ENCODE measurements at regions not wholly inside any gene's neighbourhood (a gene's known extent, or its start where the extent isn't known, plus 50 kb on each side); places are given as distances from the start of the nearest gene placed in this dataset.

DNA sequence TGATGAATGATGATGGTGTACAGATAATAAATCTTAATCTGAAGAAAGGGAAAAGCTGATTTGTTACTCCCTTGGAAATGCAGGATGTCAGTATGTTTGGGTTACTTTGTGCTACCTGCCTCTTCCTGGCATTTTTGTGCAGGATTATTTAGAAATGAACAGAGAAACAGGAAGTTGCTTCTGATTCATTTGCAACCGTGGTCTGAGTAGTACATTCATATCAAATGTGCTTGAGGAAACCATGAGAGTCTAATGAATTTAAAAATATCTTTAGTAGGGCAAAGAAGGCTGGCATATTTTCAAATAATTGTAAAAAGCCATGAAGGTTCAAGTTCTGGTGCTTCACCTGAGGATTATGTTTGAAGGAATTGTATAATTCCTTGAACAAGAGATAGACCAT is 391.6 kb downstream of the TMEM161B start:
- DNase-seq = no peak
- TF ChIP-seq, protein P1, sequence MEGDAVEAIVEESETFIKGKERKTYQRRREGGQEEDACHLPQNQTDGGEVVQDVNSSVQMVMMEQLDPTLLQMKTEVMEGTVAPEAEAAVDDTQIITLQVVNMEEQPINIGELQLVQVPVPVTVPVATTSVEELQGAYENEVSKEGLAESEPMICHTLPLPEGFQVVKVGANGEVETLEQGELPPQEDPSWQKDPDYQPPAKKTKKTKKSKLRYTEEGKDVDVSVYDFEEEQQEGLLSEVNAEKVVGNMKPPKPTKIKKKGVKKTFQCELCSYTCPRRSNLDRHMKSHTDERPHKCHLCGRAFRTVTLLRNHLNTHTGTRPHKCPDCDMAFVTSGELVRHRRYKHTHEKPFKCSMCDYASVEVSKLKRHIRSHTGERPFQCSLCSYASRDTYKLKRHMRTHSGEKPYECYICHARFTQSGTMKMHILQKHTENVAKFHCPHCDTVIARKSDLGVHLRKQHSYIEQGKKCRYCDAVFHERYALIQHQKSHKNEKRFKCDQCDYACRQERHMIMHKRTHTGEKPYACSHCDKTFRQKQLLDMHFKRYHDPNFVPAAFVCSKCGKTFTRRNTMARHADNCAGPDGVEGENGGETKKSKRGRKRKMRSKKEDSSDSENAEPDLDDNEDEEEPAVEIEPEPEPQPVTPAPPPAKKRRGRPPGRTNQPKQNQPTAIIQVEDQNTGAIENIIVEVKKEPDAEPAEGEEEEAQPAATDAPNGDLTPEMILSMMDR (IDR thresholded peaks at IDR 0.05) = no peak
- no peak for TF ChIP-seq EZH2 (IDR thresholded peaks at IDR 0.05; ENCODE audit: borderline replicate concordance, insufficient read depth, low read depth, low read length, poor library complexity, severe bottlenecking)
- ATAC-seq (ENCODE audit: low read depth) = no peak
- peaks cover 11% of the 10 kb centered on the region for H3K9me3 Mint-ChIP-seq (ENCODE audit: insufficient read depth)
- POLR2A ChIA-PET = no interaction called here
- no peak overlapping the region for H3K4me3 Mint-ChIP-seq
- no peaks in the 10 kb centered on the region for H3K4me1 Mint-ChIP-seq
- Histone ChIP-seq H3K4me2 (replicated peaks; ENCODE audit: low read depth, low read length, poor library complexity, severe bottlenecking) (no peak overlapping the region), H3K9ac (ENCODE audit: low read length) (no peak overlapping the region), H2AFZ (ENCODE audit: insufficient read depth, low read depth, low read length, poor library complexity, severe bottlenecking) (no peak overlapping the region), H3K27ac (ENCODE audit: low read length in 2 of 2) (no peak overlapping the region), H3K4me3 (ENCODE audit: control extremely low read depth in 1 of 5, extremely low read depth in 1 of 5, insufficient read depth in 1 of 5, low read depth in 2 of 5, low read length in 4 of 5) (no peak overlapping the region), H3K27me3 (replicated peaks in 1 of 4; ENCODE audit: control extremely low read depth in 1 of 4, control insufficient read depth in 3 of 4, insufficient read depth in 4 of 4, low read length in 3 of 4) (no peaks in the 10 kb centered on the region), H3K36me3 (replicated peaks in 1 of 2; ENCODE audit: control extremely low read depth in 1 of 2, control insufficient read depth in 1 of 2, extremely low read depth in 1 of 2, insufficient read depth in 2 of 2, low read length in 1 of 2) (no peaks in the 10 kb centered on the region), H3K79me2 (ENCODE audit: control insufficient read depth, insufficient read depth, low read length) (no peaks in the 10 kb centered on the region), H3K4me1 (ENCODE audit: control insufficient read depth in 2 of 2, insufficient read depth in 2 of 2, low read length in 2 of 2) (no peaks in the 10 kb centered on the region), H4K20me1 (ENCODE audit: control insufficient read depth, insufficient read depth, low read length, poor library complexity, severe bottlenecking) (no peaks in the 10 kb centered on the region), H3K9me3 (ENCODE audit: control extremely low read depth in 1 of 3, control insufficient read depth in 2 of 3, insufficient read depth in 1 of 3, low read length in 2 of 3) (peaks cover 0 to 2% (median 0%) of the 10 kb centered on the region in 3 donors)
- CTCF ChIA-PET = no interaction called here
- H3K27ac Mint-ChIP-seq = no peak overlapping the region
- 33% methylated on average over 1 of the region's 1 CpG for WGBS (ENCODE audit: insufficient coverage)
- intact Hi-C loops (cut with micrococcal nuclease) = no loop called here
- H3K27me3 Mint-ChIP-seq = no peaks in the 10 kb centered on the region

DNA sequence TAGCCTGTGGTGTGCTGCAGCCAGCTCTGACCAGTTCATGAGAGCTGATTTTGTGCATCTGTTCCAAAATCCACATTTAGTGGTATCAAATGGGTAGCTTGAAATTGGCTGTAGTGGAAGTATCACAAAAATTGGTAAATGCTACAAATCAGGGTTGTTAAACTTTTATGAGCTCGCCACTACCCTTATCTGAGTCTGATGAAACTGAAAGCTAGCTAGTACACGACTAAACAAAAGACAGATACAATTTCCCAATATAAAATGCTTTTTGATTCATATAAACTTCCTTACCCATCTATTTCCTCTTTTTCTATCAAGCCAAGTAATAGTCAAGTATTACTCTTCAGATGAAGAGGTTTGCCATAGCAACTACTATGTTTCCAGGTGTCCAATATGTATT is 392.0 kb downstream of the TMEM161B start:
- Mint-ChIP-seq H3K4me1 (no peaks in the 10 kb centered on the region), H3K4me3 (no peak overlapping the region), H3K27ac (no peak overlapping the region), H3K9me3 (ENCODE audit: insufficient read depth) (peaks cover 11% of the 10 kb centered on the region), H3K27me3 (no peaks in the 10 kb centered on the region)
- Histone ChIP-seq H2AFZ (ENCODE audit: insufficient read depth, low read depth, low read length, poor library complexity, severe bottlenecking) (no peak overlapping the region), H3K27me3 (replicated peaks in 1 of 4; ENCODE audit: control extremely low read depth in 1 of 4, control insufficient read depth in 3 of 4, insufficient read depth in 4 of 4, low read length in 3 of 4) (no peaks in the 10 kb centered on the region), H3K27ac (ENCODE audit: low read length in 2 of 2) (no peak overlapping the region), H3K79me2 (ENCODE audit: control insufficient read depth, insufficient read depth, low read length) (no peaks in the 10 kb centered on the region), H3K4me1 (ENCODE audit: control insufficient read depth in 2 of 2, insufficient read depth in 2 of 2, low read length in 2 of 2) (no peaks in the 10 kb centered on the region), H3K9ac (ENCODE audit: low read length) (no peak overlapping the region), H3K36me3 (replicated peaks in 1 of 2; ENCODE audit: control extremely low read depth in 1 of 2, control insufficient read depth in 1 of 2, extremely low read depth in 1 of 2, insufficient read depth in 2 of 2, low read length in 1 of 2) (no peaks in the 10 kb centered on the region), H3K4me2 (replicated peaks; ENCODE audit: low read depth, low read length, poor library complexity, severe bottlenecking) (no peak overlapping the region), H3K4me3 (ENCODE audit: control extremely low read depth in 1 of 5, extremely low read depth in 1 of 5, insufficient read depth in 1 of 5, low read depth in 2 of 5, low read length in 4 of 5) (no peak overlapping the region), H3K9me3 (ENCODE audit: control extremely low read depth in 1 of 3, control insufficient read depth in 2 of 3, insufficient read depth in 1 of 3, low read length in 2 of 3) (peaks cover 0 to 2% (median 0%) of the 10 kb centered on the region in 3 donors), H4K20me1 (ENCODE audit: control insufficient read depth, insufficient read depth, low read length, poor library complexity, severe bottlenecking) (no peaks in the 10 kb centered on the region)
- no peak for DNase-seq
- POLR2A ChIA-PET = no interaction called here
- WGBS (ENCODE audit: insufficient coverage) = no CpG with 5 or more reads among the region's 2 CpGs
- TF ChIP-seq, protein P1 (IDR thresholded peaks at IDR 0.05) = no peak
- no peak for TF ChIP-seq EZH2 (IDR thresholded peaks at IDR 0.05; ENCODE audit: borderline replicate concordance, insufficient read depth, low read depth, low read length, poor library complexity, severe bottlenecking)
- CTCF ChIA-PET = no interaction called here
- no peak for ATAC-seq (ENCODE audit: low read depth)
- intact Hi-C loops (cut with micrococcal nuclease) = no loop called here

Data from B cell (primary cell).